ENCODE measurements at regions not wholly inside any gene's neighbourhood (a gene's known extent, or its start where the extent isn't known, plus 50 kb on each side); places are given as distances from the start of the nearest gene placed in this dataset.
"Not testable (repeated sequence)": the region's sequence is repeated elsewhere in the genome, so short reads cannot be mapped to it uniquely, and the experiment has no call there.

DNA sequence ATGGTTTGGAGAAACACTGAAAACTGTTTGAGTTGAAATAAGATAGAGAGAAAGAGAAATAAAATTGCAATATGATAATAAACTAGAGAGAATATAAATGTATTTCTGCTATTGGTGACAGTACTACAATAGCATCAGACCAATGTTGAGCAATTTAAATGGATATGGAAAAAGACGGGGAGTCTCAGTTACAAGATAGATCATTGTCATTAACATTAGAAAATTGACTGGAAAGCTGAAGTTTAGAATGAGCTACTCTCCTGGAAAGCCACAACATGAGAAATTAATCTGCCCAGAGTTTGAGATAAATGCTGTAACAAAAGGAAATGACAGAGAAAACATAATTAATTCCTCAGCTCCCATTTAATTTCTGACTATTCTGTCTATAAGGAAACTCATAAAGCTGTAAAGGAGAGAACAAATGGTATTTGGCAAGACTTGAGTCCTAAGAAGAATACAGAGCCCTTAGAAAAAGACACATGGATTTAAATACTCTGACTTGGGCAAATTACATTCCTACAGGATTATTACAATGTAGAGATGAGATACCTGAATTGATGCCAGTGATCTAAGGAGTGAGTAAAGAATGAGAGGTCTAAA is 624.5 kb upstream of the CHD1 start:
- no peaks in the 10 kb centered on the region for H3K36me3 ChIP-seq (ENCODE audit: control insufficient read depth, insufficient read depth, low read length)
- H3K9ac ChIP-seq, result no peak overlapping the region
- TF ChIP-seq, protein P1, sequence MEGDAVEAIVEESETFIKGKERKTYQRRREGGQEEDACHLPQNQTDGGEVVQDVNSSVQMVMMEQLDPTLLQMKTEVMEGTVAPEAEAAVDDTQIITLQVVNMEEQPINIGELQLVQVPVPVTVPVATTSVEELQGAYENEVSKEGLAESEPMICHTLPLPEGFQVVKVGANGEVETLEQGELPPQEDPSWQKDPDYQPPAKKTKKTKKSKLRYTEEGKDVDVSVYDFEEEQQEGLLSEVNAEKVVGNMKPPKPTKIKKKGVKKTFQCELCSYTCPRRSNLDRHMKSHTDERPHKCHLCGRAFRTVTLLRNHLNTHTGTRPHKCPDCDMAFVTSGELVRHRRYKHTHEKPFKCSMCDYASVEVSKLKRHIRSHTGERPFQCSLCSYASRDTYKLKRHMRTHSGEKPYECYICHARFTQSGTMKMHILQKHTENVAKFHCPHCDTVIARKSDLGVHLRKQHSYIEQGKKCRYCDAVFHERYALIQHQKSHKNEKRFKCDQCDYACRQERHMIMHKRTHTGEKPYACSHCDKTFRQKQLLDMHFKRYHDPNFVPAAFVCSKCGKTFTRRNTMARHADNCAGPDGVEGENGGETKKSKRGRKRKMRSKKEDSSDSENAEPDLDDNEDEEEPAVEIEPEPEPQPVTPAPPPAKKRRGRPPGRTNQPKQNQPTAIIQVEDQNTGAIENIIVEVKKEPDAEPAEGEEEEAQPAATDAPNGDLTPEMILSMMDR (IDR thresholded peaks at IDR 0.05), result no peak

DNA sequence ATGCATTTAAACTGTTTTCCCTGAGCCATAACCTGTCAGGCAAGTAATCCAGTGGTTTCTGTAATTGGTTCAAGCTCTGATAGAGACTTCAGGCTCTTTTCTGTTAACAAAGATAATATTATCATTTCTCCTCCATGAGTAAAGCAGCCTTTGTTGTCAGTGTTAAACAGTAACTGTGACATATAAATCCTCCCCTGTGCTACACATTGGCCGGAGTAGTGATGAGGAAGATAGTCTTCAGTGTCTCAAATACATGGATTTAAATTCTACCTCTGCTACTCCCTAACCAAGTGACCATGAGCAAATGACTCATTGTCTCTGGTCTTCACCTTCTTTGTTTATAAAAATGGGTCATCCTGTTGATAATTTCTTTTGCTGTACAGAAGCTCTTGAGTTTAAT is 615.5 kb upstream of the CHD1 start:
- TF ChIP-seq, protein P1 (IDR thresholded peaks at IDR 0.05), result no peak
- Histone ChIP-seq H3K27me3 (ENCODE audit: control insufficient read depth, insufficient read depth, low read length) (no peaks in the 10 kb centered on the region), H3K4me3 (ENCODE audit: low read depth, low read length) (no peak overlapping the region), H3K9me3 (ENCODE audit: control insufficient read depth, low read length) (no peaks in the 10 kb centered on the region), H3K4me1 (no peaks in the 10 kb centered on the region), H3K36me3 (ENCODE audit: control insufficient read depth, insufficient read depth, low read length) (no peaks in the 10 kb centered on the region), H3K27ac (no peak overlapping the region), H3K9ac (no peak overlapping the region), H2AFZ (no peak overlapping the region), H3K79me2 (no peaks in the 10 kb centered on the region), H3K4me2 (ENCODE audit: low read length) (no peak overlapping the region)

More for the DNA sequence above, 624.5 kb upstream of the CHD1 start:
- no peaks in the 10 kb centered on the region for H3K27me3 ChIP-seq (ENCODE audit: control insufficient read depth, insufficient read depth, low read length)
- no peaks in the 10 kb centered on the region for H3K79me2 ChIP-seq
- H3K4me1 ChIP-seq, result no peaks in the 10 kb centered on the region
- no peak overlapping the region for H3K27ac ChIP-seq
- no peak overlapping the region for H3K4me3 ChIP-seq (ENCODE audit: low read depth, low read length)
- no peak overlapping the region for H3K4me2 ChIP-seq (ENCODE audit: low read length)
- no peak overlapping the region for H2AFZ ChIP-seq
- H3K9me3 ChIP-seq (ENCODE audit: control insufficient read depth, low read length), result no peaks in the 10 kb centered on the region

DNA sequence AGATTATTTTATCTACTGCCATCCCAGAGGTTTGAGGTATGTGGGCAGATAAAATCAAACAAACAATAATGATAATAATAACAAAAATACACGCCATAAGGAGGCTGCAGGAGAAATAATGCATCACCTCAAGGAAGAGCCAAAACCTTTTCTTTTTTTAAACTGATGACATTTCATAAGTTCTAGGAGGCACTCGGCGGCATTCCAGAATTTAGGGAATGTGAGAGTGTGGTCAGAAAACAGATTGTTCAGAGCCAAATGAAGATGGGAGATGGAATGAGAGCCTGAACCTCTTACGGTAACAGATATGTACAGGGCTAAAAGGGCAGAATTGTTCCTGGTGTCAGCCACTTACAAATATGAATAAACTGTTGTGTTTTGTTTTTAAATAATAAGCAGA is 615.0 kb upstream of the CHD1 start:
- no peak overlapping the region for H3K4me3 ChIP-seq (ENCODE audit: low read depth, low read length)

DNA sequence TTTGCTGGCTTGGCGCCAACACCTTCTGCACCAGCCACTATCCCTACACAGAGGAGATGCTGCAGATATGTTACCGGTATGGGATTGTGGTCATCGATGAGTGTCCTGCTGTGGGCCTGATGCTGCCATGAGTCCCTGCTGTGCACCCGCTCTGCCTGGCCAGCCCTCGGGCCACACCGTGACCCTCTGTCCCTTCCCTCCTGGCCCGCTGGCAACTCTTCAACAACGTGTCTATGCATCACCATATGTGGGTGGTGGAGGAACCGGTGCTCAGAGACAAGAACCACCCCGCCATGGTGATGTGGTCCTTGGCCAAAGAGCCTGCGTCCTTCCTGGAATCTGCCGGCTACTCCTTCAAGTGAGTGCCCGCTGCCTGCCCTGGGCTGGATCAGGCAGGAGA is 605.4 kb upstream of the CHD1 start:
- not testable (repeated sequence) for H3K4me1 ChIP-seq; H3K4me2 ChIP-seq (ENCODE audit: low read length); H3K4me3 ChIP-seq (ENCODE audit: low read depth, low read length); H3K9ac ChIP-seq; H3K27me3 ChIP-seq (ENCODE audit: control insufficient read depth, insufficient read depth, low read length); H3K9me3 ChIP-seq (ENCODE audit: control insufficient read depth, low read length); H3K27ac ChIP-seq; H2AFZ ChIP-seq; H3K79me2 ChIP-seq; H3K36me3 ChIP-seq (ENCODE audit: control insufficient read depth, insufficient read depth, low read length)

More for the DNA sequence above, 615.0 kb upstream of the CHD1 start:
- Histone ChIP-seq H2AFZ (no peak overlapping the region), H3K9ac (no peak overlapping the region), H3K27me3 (ENCODE audit: control insufficient read depth, insufficient read depth, low read length) (no peaks in the 10 kb centered on the region), H3K4me1 (no peaks in the 10 kb centered on the region), H3K9me3 (ENCODE audit: control insufficient read depth, low read length) (no peaks in the 10 kb centered on the region), H3K27ac (no peak overlapping the region), H3K79me2 (no peaks in the 10 kb centered on the region), H3K4me2 (ENCODE audit: low read length) (no peak overlapping the region), H3K36me3 (ENCODE audit: control insufficient read depth, insufficient read depth, low read length) (no peaks in the 10 kb centered on the region)
- TF ChIP-seq, protein P1 (IDR thresholded peaks at IDR 0.05), result no peak

DNA sequence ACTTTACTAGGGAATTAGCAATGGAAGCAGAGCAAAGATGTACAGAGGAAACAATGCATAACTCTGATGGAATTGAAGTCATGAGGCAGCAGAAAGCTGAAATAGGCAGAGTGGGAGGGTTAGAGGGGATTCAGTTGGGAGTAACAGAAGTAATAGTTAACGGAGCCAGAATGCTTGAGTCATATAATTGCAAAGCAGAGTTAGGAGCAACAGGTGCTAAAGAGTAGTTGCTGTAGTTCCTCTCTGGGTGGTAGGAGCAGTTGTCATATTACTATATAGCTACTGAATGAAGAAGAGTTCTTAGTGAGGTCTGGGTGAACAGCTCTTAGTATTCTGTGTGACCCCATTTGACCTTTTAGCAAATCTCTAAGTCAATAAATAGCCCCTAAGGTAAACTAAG is 592.9 kb upstream of the CHD1 start:
- not testable (repeated sequence) for H3K9me3 ChIP-seq (ENCODE audit: control insufficient read depth, low read length); H3K4me3 ChIP-seq (ENCODE audit: low read depth, low read length); H3K27ac ChIP-seq; H3K4me1 ChIP-seq; H3K9ac ChIP-seq; H3K27me3 ChIP-seq (ENCODE audit: control insufficient read depth, insufficient read depth, low read length); H2AFZ ChIP-seq; H3K36me3 ChIP-seq (ENCODE audit: control insufficient read depth, insufficient read depth, low read length); H3K79me2 ChIP-seq; H3K4me2 ChIP-seq (ENCODE audit: low read length)

DNA sequence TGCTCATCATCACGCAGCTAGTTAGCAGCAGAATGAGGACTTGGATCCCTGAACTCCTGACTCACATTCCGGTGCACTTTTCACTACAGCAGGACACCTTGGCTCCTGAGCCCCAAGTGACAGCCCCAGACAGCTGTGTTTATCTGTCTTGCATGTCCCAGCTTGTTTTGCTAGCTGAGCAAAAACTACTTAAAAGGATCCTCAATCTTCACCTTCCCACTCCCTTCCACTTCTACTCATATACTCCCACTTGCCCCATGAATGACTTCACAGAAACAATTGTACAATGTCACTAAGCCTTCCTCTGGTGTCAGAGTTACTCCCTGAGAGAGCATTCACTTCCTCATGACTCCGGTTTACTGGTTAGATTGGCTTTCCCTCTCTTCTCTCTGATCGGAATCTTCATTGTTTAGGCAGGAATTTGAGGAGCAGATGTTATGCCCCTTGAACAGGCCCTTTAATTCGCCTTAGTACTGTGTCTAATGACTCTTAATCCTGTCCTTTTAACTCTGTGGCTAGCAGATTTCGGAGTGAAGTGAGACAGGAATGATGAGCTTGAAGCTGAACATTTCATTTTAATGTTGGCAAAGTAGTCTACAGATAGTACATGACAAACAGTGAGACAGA is 587.2 kb upstream of the CHD1 start:
- H3K4me2 ChIP-seq (ENCODE audit: low read length); H2AFZ ChIP-seq; H3K4me3 ChIP-seq (ENCODE audit: low read depth, low read length); H3K9ac ChIP-seq; H3K27ac ChIP-seq; H3K79me2 ChIP-seq; H3K27me3 ChIP-seq (ENCODE audit: control insufficient read depth, insufficient read depth, low read length); H3K4me1 ChIP-seq; H3K9me3 ChIP-seq (ENCODE audit: control insufficient read depth, low read length); H3K36me3 ChIP-seq (ENCODE audit: control insufficient read depth, insufficient read depth, low read length): not testable (repeated sequence)

DNA sequence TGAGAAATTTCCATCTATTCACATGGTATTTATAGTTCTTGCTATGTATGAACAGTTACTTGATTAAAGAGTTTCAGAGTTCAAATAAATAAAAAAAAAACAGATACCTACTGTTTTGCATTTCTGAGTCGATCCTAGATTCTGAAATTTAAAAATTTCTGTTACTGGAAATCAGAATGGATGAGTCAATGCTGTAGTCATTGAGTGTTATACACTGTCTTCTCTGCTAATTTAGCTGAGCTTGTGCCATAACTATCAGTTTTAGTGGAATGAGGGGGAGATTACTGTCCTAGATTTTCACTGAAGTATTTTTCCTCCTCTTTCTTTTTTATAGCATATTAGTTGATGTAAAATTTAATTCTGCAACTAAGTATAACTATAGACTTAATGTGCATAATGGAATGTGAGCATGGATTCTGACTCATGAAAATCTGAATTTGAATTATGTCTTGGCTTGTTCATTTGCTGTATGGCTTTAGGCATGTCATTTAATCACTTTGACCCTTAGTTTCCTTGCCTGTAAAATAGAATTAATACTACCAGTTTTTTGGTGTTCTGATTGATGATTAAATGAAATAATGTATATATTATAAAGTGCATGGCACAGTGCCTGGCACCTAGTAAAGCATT is 581.5 kb upstream of the CHD1 start:
- not testable (repeated sequence) for H3K27me3 ChIP-seq (ENCODE audit: control insufficient read depth, insufficient read depth, low read length); H2AFZ ChIP-seq; H3K4me3 ChIP-seq (ENCODE audit: low read depth, low read length); H3K36me3 ChIP-seq (ENCODE audit: control insufficient read depth, insufficient read depth, low read length); H3K9ac ChIP-seq; H3K27ac ChIP-seq; H3K79me2 ChIP-seq; H3K4me1 ChIP-seq; H3K4me2 ChIP-seq (ENCODE audit: low read length); H3K9me3 ChIP-seq (ENCODE audit: control insufficient read depth, low read length)

DNA sequence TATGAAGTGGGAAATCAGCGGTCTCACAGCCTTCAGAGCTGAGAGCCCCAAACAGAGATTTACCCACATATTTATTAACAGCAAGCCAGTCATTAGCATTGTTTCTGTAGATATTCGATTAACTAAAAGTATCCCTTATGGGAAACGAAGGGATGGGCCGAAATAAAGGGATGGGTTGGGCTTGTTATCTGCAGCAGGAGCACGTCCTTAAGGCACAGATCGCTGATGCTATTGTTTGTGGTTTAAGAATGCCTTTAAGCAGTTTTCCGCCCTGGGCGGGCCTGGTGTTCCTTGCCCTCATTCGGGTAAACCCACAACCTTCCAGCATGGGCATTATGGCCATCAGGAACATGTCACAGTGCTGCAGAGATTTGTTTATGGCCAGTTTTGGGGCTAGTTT is 580.3 kb upstream of the CHD1 start:
- not testable (repeated sequence) for H3K27ac ChIP-seq; H3K27me3 ChIP-seq (ENCODE audit: control insufficient read depth, insufficient read depth, low read length); H3K4me2 ChIP-seq (ENCODE audit: low read length); H3K9me3 ChIP-seq (ENCODE audit: control insufficient read depth, low read length); H3K4me1 ChIP-seq; H3K36me3 ChIP-seq (ENCODE audit: control insufficient read depth, insufficient read depth, low read length); H3K79me2 ChIP-seq; H3K4me3 ChIP-seq (ENCODE audit: low read depth, low read length); H2AFZ ChIP-seq; H3K9ac ChIP-seq
